ENCODE measurements at regions not wholly inside any gene's neighbourhood (a gene's known extent, or its start where the extent isn't known, plus 50 kb on each side); places are given as distances from the start of the nearest gene placed in this dataset.

DNA sequence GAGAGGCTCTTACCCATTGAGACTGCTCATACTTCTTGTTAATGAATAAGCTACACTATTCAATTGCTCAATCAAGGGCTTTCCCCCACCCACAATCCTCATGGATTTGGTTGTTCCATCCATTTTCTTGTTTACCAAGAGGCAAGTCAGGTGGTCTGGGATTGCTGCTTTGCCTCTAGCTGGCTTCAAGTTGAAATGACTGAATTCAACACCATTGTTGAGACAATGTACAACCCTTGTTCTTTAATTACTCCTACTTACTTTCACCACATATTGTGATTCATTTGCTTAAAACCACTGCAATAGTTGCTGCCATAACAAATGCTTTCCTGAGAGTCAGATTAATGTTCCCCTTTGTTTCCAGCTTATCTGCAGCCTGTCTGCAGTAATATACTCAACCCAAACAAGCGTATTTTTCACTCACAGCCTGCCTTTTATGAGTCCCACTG lies 532.2 kb downstream of the RIT2 start (continued):
- TF ChIP-seq POLR2B (IDR thresholded peaks at IDR 0.05; ENCODE audit: low read depth, partially characterized antibody) (no peak), NCOA2 (IDR thresholded peaks at IDR 0.05; ENCODE audit: partially characterized antibody in 2 of 2) (no peak), MYNN (IDR thresholded peaks at IDR 0.05) (no peak), MYNN (CRISPR knock-in tag; IDR thresholded peaks at IDR 0.05) (no peak), CTBP1 (IDR thresholded peaks at IDR 0.05; ENCODE audit: borderline replicate concordance) (no peak)

DNA sequence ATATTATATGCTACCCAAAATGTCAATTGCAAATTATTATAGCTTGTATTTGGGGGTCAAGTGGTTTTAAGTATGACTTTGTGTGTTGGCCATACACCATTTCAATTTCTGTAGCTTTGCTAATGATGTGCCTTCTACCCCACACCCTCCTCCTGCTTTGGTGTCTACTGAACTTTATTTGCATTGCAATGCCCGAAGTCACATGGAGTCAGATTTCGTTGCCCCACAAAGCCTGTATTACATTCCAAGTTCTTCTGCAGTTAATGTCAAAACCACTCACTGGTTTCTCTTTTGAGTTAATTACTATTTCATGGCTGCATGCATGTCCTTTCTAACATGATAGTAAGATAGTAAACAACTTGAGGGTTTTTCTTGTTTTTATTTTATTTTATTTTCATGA lies 528.9 kb downstream of the RIT2 start:
- Histone ChIP-seq H3K4me1 (replicated peaks in 1 of 2; ENCODE audit: control insufficient read depth in 2 of 2, insufficient read depth in 2 of 2, low read length in 2 of 2) (no peaks in the 10 kb centered on the region), H3K9me3 (replicated peaks; ENCODE audit: control insufficient read depth, insufficient read depth, low read depth, low read length) (no peaks in the 10 kb centered on the region), H3K4me2 (ENCODE audit: insufficient read depth, low read length) (no peak overlapping the region), H3K27me3 (ENCODE audit: control insufficient read depth in 2 of 2, insufficient read depth in 2 of 2, low read length in 2 of 2) (no peaks in the 10 kb centered on the region), H3K9me1 (ENCODE audit: control insufficient read depth, insufficient read depth, low read length) (no peaks in the 10 kb centered on the region), H3K4me3 (no peak overlapping the region), H3K36me3 (ENCODE audit: control insufficient read depth, insufficient read depth, low read length) (no peaks in the 10 kb centered on the region), H3K9ac (ENCODE audit: insufficient read depth in 1 of 2, low read depth in 2 of 2, low read length in 2 of 2) (no peak overlapping the region), H2AFZ (ENCODE audit: low read depth, low read length) (no peak overlapping the region), H3K79me2 (ENCODE audit: control insufficient read depth, insufficient read depth, low read length) (no peaks in the 10 kb centered on the region), H4K20me1 (replicated peaks; ENCODE audit: control insufficient read depth, insufficient read depth, low read length) (no peaks in the 10 kb centered on the region), H3K27ac (ENCODE audit: extremely low read depth, low read depth, low read length) (no peak overlapping the region)
- FAIRE-seq: no peak
- in situ Hi-C loops (cut with MboI) (no loop called here), intact Hi-C loops (cut with micrococcal nuclease) (no loop called here)
- WGBS (ENCODE audit: insufficient coverage, low coverage, missing lambda C conversion rate): 0% methylated on average over 2 of the region's 2 CpGs
- no TSS peak for BruUV-seq (replicated peaks)
- ChIA-PET POLR2A (no interaction called here), CTCF (ENCODE audit: low intra/inter-chr PET ratio) (no interaction called here)
- no peak for ATAC-seq
- no peak for DNase-seq (ENCODE audit: extremely low read depth in 1 of 4, low spot score in 3 of 4)
- TF ChIP-seq KAT8 (IDR thresholded peaks at IDR 0.05; ENCODE audit: low read depth): no peak
- TF ChIP-seq SUPT5H (IDR thresholded peaks at IDR 0.05): no peak
- TF ChIP-seq, protein P1, sequence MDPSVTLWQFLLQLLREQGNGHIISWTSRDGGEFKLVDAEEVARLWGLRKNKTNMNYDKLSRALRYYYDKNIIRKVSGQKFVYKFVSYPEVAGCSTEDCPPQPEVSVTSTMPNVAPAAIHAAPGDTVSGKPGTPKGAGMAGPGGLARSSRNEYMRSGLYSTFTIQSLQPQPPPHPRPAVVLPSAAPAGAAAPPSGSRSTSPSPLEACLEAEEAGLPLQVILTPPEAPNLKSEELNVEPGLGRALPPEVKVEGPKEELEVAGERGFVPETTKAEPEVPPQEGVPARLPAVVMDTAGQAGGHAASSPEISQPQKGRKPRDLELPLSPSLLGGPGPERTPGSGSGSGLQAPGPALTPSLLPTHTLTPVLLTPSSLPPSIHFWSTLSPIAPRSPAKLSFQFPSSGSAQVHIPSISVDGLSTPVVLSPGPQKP (CRISPR knock-in tag; IDR thresholded peaks at IDR 0.05): no peak
- no peak for TF ChIP-seq MEF2D (tag; conservative IDR thresholded peaks at IDR 0.05; ENCODE audit: low read depth)
- TF ChIP-seq, protein P2, sequence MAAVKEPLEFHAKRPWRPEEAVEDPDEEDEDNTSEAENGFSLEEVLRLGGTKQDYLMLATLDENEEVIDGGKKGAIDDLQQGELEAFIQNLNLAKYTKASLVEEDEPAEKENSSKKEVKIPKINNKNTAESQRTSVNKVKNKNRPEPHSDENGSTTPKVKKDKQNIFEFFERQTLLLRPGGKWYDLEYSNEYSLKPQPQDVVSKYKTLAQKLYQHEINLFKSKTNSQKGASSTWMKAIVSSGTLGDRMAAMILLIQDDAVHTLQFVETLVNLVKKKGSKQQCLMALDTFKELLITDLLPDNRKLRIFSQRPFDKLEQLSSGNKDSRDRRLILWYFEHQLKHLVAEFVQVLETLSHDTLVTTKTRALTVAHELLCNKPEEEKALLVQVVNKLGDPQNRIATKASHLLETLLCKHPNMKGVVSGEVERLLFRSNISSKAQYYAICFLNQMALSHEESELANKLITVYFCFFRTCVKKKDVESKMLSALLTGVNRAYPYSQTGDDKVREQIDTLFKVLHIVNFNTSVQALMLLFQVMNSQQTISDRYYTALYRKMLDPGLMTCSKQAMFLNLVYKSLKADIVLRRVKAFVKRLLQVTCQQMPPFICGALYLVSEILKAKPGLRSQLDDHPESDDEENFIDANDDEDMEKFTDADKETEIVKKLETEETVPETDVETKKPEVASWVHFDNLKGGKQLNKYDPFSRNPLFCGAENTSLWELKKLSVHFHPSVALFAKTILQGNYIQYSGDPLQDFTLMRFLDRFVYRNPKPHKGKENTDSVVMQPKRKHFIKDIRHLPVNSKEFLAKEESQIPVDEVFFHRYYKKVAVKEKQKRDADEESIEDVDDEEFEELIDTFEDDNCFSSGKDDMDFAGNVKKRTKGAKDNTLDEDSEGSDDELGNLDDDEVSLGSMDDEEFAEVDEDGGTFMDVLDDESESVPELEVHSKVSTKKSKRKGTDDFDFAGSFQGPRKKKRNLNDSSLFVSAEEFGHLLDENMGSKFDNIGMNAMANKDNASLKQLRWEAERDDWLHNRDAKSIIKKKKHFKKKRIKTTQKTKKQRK (IDR thresholded peaks at IDR 0.05; ENCODE audit: borderline replicate concordance, low read depth, low read length): no peak
- no peak for TF ChIP-seq POLR3G (IDR thresholded peaks at IDR 0.05; ENCODE audit: extremely low read depth, insufficient read length, insufficient replicate concordance)
- TF ChIP-seq ZNF175 (CRISPR knock-in tag; IDR thresholded peaks at IDR 0.05; ENCODE audit: low read depth): no peak
